OCI-LY1 (cell line): ENCODE measurements at regions not wholly inside any gene's neighbourhood (a gene's known extent, or its start where the extent isn't known, plus 50 kb on each side); places are given as distances from the start of the nearest gene placed in this dataset.

Source experiments
- EZH2 ChIP-seq: fragments of 200-600 bp; sonication (generic), shearing (Covaris generic); IDR thresholded peaks from 2 replicates; pipeline ENCODE4 v1.8.0; 2017; ENCODE audit warnings: borderline replicate concordance, mixed run types, mild to moderate bottlenecking, antibody characterized with exemption, low read length, moderate library complexity, mixed read lengths
- TF ChIP-seq, protein P1 (sequence below): fragments of 200-600 bp; sonication (generic), shearing (Covaris generic); IDR thresholded peaks from 2 replicates; pipeline ENCODE4 v1.5.1; 2017; ENCODE audit warnings: mild to moderate bottlenecking, antibody characterized with exemption, low read length, moderate library complexity, mixed read lengths

DNA sequence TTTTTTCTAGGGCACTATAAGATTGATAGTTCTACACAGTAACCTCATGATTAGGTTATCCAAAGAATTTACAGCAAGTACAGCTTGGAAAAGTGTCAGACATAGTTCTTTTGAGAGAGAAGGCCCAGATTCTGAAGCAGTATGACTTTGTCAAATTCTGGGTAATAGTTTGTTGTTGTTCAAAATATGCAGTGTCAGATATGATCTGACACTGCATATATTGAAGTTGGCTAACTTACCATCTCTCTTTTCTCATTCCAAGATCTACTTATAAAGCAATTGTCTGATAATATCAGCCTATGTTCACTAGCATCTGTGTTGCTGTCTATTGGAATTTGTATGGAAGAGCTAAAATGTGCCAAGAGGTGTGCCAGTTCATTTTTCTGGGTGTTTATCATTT, 160.1 kb downstream of the CTH start:
- TF ChIP-seq EZH2: no peak
- TF ChIP-seq, protein P1, sequence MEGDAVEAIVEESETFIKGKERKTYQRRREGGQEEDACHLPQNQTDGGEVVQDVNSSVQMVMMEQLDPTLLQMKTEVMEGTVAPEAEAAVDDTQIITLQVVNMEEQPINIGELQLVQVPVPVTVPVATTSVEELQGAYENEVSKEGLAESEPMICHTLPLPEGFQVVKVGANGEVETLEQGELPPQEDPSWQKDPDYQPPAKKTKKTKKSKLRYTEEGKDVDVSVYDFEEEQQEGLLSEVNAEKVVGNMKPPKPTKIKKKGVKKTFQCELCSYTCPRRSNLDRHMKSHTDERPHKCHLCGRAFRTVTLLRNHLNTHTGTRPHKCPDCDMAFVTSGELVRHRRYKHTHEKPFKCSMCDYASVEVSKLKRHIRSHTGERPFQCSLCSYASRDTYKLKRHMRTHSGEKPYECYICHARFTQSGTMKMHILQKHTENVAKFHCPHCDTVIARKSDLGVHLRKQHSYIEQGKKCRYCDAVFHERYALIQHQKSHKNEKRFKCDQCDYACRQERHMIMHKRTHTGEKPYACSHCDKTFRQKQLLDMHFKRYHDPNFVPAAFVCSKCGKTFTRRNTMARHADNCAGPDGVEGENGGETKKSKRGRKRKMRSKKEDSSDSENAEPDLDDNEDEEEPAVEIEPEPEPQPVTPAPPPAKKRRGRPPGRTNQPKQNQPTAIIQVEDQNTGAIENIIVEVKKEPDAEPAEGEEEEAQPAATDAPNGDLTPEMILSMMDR: no peak
